Ishikawa (cell line): ENCODE measurements at regions not wholly inside any gene's neighbourhood (a gene's known extent, or its start where the extent isn't known, plus 50 kb on each side); places are given as distances from the start of the nearest gene placed in this dataset.

Experiments used
- CEBPB ChIP-seq: IDR thresholded peaks from 2 replicates; pipeline ENCODE4 v1.6.1; 2012
- CREB1 ChIP-seq: IDR thresholded peaks from 2 replicates; pipeline ENCODE4 v1.6.1; 2012; ENCODE audit warnings: low read depth
- EGR1 ChIP-seq: IDR thresholded peaks from 2 replicates; pipeline ENCODE4 v1.6.1; 2012
- EP300 ChIP-seq: IDR thresholded peaks from 2 replicates; pipeline ENCODE4 v1.6.1; 2012; ENCODE audit warnings: borderline replicate concordance
- FOXM1 ChIP-seq: IDR thresholded peaks from 2 replicates; pipeline ENCODE4 v1.6.1; 2012; ENCODE audit warnings: low read depth, borderline replicate concordance
- MAX ChIP-seq: IDR thresholded peaks from 2 replicates; pipeline ENCODE4 v1.6.1; 2012
- RAD21 ChIP-seq: IDR thresholded peaks from 2 replicates; pipeline ENCODE4 v1.6.1; 2012; ENCODE audit warnings: low read depth
- TAF1 ChIP-seq: IDR thresholded peaks from 2 replicates; pipeline ENCODE4 v1.6.1; 2012; ENCODE audit warnings: low read depth, mild to moderate bottlenecking
- TCF12 ChIP-seq: IDR thresholded peaks from 2 replicates; pipeline ENCODE4 v1.6.1; 2012; ENCODE audit warnings: low read depth
- YY1 ChIP-seq: IDR thresholded peaks from 2 replicates; pipeline ENCODE4 v1.6.1; 2012; ENCODE audit warnings: low read depth
- ZBTB7A ChIP-seq: IDR thresholded peaks from 2 replicates; pipeline ENCODE4 v1.6.1; 2012; ENCODE audit warnings: low read depth
- TF ChIP-seq, protein P1 (sequence below): IDR thresholded peaks from 2 replicates; pipeline ENCODE4 v1.6.1; 2012; ENCODE audit warnings: low read depth, mild to moderate bottlenecking
- TF ChIP-seq, protein P2 (sequence below): IDR thresholded peaks from 2 replicates; pipeline ENCODE4 v1.6.1; 2012

DNA sequence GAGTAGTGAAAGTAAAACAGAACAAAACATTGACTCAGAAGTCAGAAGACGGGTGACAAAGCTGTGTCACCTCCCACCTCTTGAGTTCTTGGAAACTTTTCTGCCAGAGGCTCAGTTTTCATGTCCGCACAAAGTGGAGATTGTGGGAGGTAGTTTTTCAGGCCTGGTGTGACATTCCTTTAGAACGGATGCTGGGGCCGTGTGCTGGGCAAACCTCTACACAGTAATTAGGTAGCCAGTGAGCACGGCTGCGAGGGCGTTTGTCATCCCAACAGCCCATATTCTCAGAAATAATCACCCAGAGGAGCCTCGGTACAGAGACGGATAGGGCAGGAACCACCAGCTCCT is 1054.4 kb downstream of the TBC1D22A start:
- TF ChIP-seq YY1 (no peak), TAF1 (no peak), TCF12 (no peak), EP300 (no peak), FOXM1 (no peak), EGR1 (no peak), CEBPB (no peak), MAX (no peak), RAD21 (no peak), CREB1 (no peak), ZBTB7A (no peak)
- TF ChIP-seq, protein P1, sequence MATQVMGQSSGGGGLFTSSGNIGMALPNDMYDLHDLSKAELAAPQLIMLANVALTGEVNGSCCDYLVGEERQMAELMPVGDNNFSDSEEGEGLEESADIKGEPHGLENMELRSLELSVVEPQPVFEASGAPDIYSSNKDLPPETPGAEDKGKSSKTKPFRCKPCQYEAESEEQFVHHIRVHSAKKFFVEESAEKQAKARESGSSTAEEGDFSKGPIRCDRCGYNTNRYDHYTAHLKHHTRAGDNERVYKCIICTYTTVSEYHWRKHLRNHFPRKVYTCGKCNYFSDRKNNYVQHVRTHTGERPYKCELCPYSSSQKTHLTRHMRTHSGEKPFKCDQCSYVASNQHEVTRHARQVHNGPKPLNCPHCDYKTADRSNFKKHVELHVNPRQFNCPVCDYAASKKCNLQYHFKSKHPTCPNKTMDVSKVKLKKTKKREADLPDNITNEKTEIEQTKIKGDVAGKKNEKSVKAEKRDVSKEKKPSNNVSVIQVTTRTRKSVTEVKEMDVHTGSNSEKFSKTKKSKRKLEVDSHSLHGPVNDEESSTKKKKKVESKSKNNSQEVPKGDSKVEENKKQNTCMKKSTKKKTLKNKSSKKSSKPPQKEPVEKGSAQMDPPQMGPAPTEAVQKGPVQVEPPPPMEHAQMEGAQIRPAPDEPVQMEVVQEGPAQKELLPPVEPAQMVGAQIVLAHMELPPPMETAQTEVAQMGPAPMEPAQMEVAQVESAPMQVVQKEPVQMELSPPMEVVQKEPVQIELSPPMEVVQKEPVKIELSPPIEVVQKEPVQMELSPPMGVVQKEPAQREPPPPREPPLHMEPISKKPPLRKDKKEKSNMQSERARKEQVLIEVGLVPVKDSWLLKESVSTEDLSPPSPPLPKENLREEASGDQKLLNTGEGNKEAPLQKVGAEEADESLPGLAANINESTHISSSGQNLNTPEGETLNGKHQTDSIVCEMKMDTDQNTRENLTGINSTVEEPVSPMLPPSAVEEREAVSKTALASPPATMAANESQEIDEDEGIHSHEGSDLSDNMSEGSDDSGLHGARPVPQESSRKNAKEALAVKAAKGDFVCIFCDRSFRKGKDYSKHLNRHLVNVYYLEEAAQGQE, result no peak
- TF ChIP-seq, protein P2, sequence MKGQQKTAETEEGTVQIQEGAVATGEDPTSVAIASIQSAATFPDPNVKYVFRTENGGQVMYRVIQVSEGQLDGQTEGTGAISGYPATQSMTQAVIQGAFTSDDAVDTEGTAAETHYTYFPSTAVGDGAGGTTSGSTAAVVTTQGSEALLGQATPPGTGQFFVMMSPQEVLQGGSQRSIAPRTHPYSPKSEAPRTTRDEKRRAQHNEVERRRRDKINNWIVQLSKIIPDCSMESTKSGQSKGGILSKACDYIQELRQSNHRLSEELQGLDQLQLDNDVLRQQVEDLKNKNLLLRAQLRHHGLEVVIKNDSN, result no peak
